SJCRH30 (cell line): ENCODE measurements at regions not wholly inside any gene's neighbourhood (a gene's known extent, or its start where the extent isn't known, plus 50 kb on each side); places are given as distances from the start of the nearest gene placed in this dataset.

Experiments
- DNase-seq, 2 experiments: peaks; one replicate each; pipeline ENCODE4 v3.0.0-alpha.2; 2015 to 2020
- H3K27ac ChIP-seq: fragments of 250-450 bp; sonication (Bioruptor Pico); 2 replicates; pipeline ENCODE4 v1.5.1; 2020; ENCODE audit warnings: mild to moderate bottlenecking, moderate library complexity
- H3K27me3 ChIP-seq: fragments of 250-450 bp; sonication (Bioruptor Pico); 2 replicates; pipeline ENCODE4 v1.5.1; 2020; ENCODE audit warnings: mild to moderate bottlenecking, moderate library complexity
- H3K36me3 ChIP-seq: fragments of 250-450 bp; sonication (Bioruptor Pico); 2 replicates; pipeline ENCODE4 v1.5.1; 2020; ENCODE audit warnings: mild to moderate bottlenecking, moderate library complexity
- H3K4me1 ChIP-seq: fragments of 250-450 bp; sonication (Bioruptor Pico); 2 replicates; pipeline ENCODE4 v1.5.1; 2020; ENCODE audit warnings: mild to moderate bottlenecking, moderate library complexity
- H3K4me3 ChIP-seq: fragments of 250-450 bp; sonication (Bioruptor Pico); 2 replicates; pipeline ENCODE4 v1.5.1; 2020; ENCODE audit warnings: mild to moderate bottlenecking, moderate library complexity
- H3K9me3 ChIP-seq: fragments of 250-450 bp; sonication (Bioruptor Pico); replicated peaks from 2 replicates; pipeline ENCODE4 v1.5.1; 2020; ENCODE audit warnings: mild to moderate bottlenecking, moderate library complexity

DNA sequence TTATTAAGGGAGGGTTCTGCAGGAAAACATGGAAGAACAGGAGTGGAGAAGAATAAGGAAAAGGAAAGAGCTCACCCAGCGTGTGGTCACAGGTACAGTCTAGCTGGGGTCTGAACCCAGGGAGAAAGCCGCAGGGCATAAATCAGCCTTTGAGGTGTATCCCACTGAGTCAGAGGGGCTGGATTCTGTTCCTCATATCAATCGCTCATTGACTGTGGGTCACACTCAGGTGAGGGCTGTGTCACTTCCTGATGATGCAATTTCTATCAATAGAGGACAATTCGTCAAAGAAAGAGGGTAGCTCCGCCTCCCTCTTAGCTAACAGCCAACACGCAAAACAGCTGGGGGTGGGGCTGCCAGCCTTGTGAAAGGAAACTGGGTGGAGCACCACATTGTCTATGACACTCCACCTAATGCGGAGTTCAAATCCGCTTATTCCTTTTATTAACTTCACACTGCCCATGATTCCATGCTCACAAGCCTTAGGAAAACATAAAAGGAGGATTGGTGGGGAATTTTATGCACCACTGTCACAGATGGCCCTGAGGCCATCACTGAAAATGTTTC is 176.2 kb downstream of the ICE1 start:
- H3K27ac ChIP-seq = no peak overlapping the region
- DNase-seq = no peak
- no peaks in the 10 kb centered on the region for H3K27me3 ChIP-seq
- H3K9me3 ChIP-seq = no peaks in the 10 kb centered on the region
- H3K4me1 ChIP-seq = no peaks in the 10 kb centered on the region
- no peaks in the 10 kb centered on the region for H3K36me3 ChIP-seq
- H3K4me3 ChIP-seq = no peak overlapping the region

GRCh38 chr5:5593391-5593790 is 170.9 kb downstream of the ICE1 start:
- Histone ChIP-seq H3K27ac (no peak overlapping the region), H3K4me3 (no peak overlapping the region), H3K9me3 (no peaks in the 10 kb centered on the region), H3K27me3 (no peaks in the 10 kb centered on the region), H3K4me1 (no peaks in the 10 kb centered on the region), H3K36me3 (no peaks in the 10 kb centered on the region)
- DNase-seq = no peak

- H3K9me3 ChIP-seq = no peaks in the 10 kb centered on the region
- no peaks in the 10 kb centered on the region for H3K36me3 ChIP-seq
- H3K27ac ChIP-seq = no peak overlapping the region
- H3K4me3 ChIP-seq = no peak overlapping the region
- no peaks in the 10 kb centered on the region for H3K27me3 ChIP-seq
- no peaks in the 10 kb centered on the region for H3K4me1 ChIP-seq
- no peak for DNase-seq
Measured at GRCh38 chr5:5592541-5592940, 170.1 kb downstream of the ICE1 start.

DNA sequence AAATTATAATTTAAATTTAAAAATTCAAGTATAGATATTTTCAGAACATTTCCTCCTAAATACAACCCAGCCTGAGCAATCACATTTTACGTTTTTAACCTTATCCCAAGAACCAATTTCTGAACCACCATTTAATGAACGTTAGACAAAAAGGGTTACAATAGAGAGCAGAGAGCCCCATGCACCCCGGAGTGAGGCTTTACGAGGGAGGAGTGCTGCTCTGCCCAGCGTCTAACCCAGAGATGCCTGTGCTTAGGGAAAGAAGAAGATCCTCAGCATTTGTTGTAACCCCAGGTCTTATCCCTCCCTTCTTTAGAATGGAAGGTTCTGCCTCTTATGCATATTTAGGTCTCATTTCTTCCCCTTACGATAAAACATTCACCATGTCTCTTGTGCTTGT is 169.1 kb downstream of the ICE1 start:
- H3K36me3 ChIP-seq = no peaks in the 10 kb centered on the region
- no peak overlapping the region for H3K27ac ChIP-seq
- H3K27me3 ChIP-seq = no peaks in the 10 kb centered on the region
- H3K9me3 ChIP-seq = no peaks in the 10 kb centered on the region
- no peak overlapping the region for H3K4me3 ChIP-seq
- no peaks in the 10 kb centered on the region for H3K4me1 ChIP-seq
- no peak for DNase-seq

DNA sequence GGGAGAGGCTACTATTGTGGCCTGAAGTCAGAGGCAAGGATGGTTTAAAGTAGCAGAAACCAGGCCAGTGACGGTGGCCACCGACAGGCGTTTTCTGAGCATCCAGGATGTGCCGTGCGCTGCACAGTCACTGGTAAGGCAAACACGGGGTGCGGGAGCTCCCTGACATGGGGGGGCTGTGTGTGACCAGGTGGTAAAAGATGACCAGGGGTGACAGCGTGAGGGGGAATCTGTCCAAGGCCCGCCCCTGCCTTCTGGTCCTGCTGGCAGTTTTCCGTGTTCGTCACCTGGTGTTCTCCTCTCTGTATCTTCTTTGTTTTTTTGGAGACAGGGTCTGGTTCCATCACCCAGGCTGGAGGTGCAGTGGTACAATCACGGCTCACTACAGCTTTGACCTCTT is 167.4 kb downstream of the ICE1 start:
- Histone ChIP-seq H3K27ac (no peak overlapping the region), H3K9me3 (no peaks in the 10 kb centered on the region), H3K27me3 (no peaks in the 10 kb centered on the region), H3K4me1 (no peaks in the 10 kb centered on the region), H3K4me3 (no peak overlapping the region), H3K36me3 (no peaks in the 10 kb centered on the region)
- no peak for DNase-seq

DNA sequence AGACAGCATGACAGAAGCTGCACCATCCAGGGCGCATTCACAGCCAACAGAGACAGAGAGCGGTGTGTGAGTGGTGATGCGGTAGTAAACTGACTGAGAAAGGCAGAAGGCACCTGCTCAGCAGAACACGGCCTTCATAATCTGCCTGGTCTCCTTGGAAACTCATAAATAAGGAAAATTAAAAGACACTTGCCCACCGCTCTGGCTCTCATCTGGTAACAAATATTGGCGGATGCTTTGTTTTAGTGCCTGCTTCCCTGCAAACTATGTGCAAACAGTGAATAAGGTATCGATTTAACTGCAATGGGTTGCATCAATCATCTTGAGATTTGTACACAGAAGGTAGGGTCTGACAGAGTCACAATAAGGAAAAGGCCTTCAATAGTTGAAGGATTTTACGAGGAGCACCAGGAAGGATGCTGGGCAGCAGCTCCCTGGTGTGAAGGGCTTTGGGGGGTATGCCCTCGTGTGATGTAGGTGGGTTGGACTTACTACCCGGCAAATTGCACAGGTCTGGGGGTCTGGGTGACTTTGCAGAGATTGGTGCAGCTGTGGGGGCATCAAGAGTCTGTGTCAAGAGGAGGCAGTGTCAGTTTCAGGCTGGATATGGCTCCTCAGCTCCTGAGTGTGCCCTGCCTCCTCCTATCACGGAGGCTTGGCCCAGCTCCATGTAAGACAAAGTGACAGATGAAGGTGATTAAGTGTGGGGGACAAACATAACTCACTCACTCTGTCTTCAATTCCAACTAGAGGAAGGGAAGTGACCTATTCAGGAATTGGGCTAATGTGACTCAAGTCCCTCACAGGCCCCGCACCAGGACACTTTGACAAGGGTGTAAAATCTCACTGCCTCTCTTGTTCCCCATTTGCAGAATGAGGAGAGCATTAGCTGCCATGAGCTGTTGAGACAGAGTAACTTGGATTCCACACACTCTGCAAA is 166.7 kb downstream of the ICE1 start:
- H3K27ac ChIP-seq = no peak overlapping the region
- H3K27me3 ChIP-seq = no peaks in the 10 kb centered on the region
- no peak for DNase-seq
- H3K9me3 ChIP-seq = no peaks in the 10 kb centered on the region
- no peak overlapping the region for H3K4me3 ChIP-seq
- no peaks in the 10 kb centered on the region for H3K36me3 ChIP-seq
- H3K4me1 ChIP-seq = no peaks in the 10 kb centered on the region

GRCh38 chr5:5588386-5588785 is 165.9 kb downstream of the ICE1 start:
- no peak for DNase-seq

DNA sequence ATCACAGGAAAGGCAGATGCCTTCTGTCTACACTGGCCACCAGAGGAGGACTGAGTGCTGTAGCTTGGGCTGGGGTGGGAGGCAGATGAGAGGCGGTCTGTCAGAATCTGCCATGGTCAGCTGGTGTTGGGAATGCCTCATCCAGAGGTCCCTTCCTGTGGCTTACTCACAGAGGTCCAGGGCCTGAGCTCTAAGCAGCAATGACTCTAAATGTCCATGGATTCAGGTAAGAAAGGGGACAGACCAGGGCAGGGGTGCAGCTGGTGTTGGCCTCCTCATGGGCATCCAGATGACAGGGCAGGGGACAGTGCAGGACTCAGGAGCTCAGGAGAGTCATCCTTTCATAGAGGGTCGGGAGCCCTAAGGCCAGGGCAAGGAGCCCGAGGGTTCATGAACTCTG is 165.0 kb downstream of the ICE1 start:
- Histone ChIP-seq H3K27ac (no peak overlapping the region), H3K4me1 (no peaks in the 10 kb centered on the region), H3K36me3 (no peaks in the 10 kb centered on the region), H3K4me3 (no peak overlapping the region), H3K9me3 (no peaks in the 10 kb centered on the region), H3K27me3 (no peaks in the 10 kb centered on the region)
- DNase-seq = no peak

More at GRCh38 chr5:5588386-5588785, 165.9 kb downstream of the ICE1 start:
- no peak overlapping the region for H3K27ac ChIP-seq
- H3K36me3 ChIP-seq = no peaks in the 10 kb centered on the region
- H3K27me3 ChIP-seq = no peaks in the 10 kb centered on the region
- no peak overlapping the region for H3K4me3 ChIP-seq
- H3K9me3 ChIP-seq = no peaks in the 10 kb centered on the region
- no peaks in the 10 kb centered on the region for H3K4me1 ChIP-seq

GRCh38 chr5:5586721-5587120 is 164.2 kb downstream of the ICE1 start:
- H3K27me3 ChIP-seq = no peaks in the 10 kb centered on the region
- H3K4me3 ChIP-seq = no peak overlapping the region
- H3K4me1 ChIP-seq = no peaks in the 10 kb centered on the region
- H3K9me3 ChIP-seq = no peaks in the 10 kb centered on the region
- no peak overlapping the region for H3K27ac ChIP-seq
- DNase-seq = no peak
- H3K36me3 ChIP-seq = no peaks in the 10 kb centered on the region

DNA sequence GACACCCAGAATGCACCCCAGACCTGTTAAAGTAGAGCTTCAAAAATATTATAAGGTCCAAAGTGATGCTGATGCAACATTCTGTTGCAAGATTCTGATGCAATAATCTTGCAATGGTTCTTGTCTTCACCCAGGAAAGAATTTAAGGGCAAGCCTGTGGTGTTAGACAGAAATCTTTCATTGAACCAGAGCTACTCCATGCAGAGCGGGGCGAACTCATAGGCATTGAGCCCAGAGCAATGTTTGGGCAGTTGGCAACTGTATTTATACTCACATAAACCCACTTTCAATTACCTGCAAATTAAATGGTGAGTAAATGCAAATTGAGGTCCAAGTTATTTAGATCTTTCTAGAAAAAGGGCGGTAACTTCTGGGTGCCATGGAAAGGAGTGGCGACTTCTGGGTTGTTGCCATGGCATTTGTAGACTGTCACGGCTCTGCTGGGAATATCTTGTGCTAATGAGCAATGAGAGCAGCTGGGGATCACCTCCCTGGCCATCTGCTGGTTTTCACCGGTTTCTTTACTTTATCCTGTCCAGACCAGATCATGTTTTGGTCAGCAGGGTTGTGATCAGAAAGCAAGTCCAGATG is 163.4 kb downstream of the ICE1 start:
- Histone ChIP-seq H3K36me3 (no peaks in the 10 kb centered on the region), H3K27me3 (no peaks in the 10 kb centered on the region), H3K4me1 (no peaks in the 10 kb centered on the region), H3K4me3 (no peak overlapping the region), H3K9me3 (no peaks in the 10 kb centered on the region), H3K27ac (no peak overlapping the region)
- no peak for DNase-seq

GRCh38 chr5:5584751-5585150 is 162.3 kb downstream of the ICE1 start:
- H3K27ac ChIP-seq = no peak overlapping the region
- no peaks in the 10 kb centered on the region for H3K9me3 ChIP-seq
- H3K4me3 ChIP-seq = no peak overlapping the region
- H3K27me3 ChIP-seq = no peaks in the 10 kb centered on the region
- H3K4me1 ChIP-seq = no peaks in the 10 kb centered on the region
- DNase-seq = no peak
- no peaks in the 10 kb centered on the region for H3K36me3 ChIP-seq

DNA sequence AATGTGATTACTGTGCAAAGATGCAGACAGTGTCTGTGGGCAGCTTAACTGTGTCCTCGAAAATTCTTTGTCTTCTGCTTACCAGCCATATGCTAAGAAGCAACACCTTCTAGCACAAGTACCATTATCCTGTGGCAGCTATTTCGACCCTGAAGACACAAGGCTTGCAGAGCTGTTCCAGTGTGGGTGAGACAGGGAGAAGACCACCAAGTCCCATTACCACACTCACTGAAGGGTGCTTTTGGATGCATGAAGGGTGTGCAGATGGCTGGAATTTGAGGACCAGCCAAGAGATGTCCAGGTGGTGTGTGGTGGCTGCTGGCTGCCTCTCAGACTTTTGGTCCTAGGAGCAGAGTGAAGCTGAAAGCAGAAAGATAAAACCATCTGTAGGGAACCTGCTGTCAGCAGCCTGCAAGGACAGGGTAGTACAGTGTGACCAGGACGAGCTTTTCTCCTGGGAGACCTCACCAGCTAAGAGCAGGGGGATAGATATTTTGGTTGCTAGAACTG is 161.8 kb downstream of the ICE1 start:
- no peak overlapping the region for H3K27ac ChIP-seq
- H3K36me3 ChIP-seq = no peaks in the 10 kb centered on the region
- no peaks in the 10 kb centered on the region for H3K27me3 ChIP-seq
- DNase-seq = no peak
- no peak overlapping the region for H3K4me3 ChIP-seq
- no peaks in the 10 kb centered on the region for H3K4me1 ChIP-seq
- no peaks in the 10 kb centered on the region for H3K9me3 ChIP-seq

DNA sequence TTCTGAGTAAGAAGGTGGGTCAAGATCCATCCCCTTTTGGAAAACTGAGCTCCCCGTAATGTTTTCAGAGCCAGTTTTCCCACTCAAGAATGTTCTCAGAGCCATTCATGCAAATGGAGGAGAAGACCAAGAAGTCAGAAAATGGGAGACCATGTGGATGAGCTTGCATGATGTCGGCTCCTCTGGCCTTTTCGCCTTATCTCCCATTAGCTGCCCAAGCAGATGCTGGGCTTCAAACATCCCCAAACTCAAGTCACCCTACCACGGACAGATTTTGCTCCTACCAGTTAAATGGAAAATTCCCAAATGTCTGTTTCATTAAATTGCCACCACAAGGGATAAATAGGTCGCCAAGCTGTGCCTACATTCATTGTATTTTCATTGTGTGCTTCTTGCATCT is 161.4 kb downstream of the ICE1 start:
- Histone ChIP-seq H3K27ac (no peak overlapping the region), H3K4me1 (no peaks in the 10 kb centered on the region), H3K4me3 (no peak overlapping the region), H3K9me3 (no peaks in the 10 kb centered on the region), H3K36me3 (no peaks in the 10 kb centered on the region), H3K27me3 (no peaks in the 10 kb centered on the region)
- DNase-seq = no peak

GRCh38 chr5:5583023-5583765 is 160.7 kb downstream of the ICE1 start:
- no peaks in the 10 kb centered on the region for H3K36me3 ChIP-seq
- H3K4me3 ChIP-seq = no peak overlapping the region
- DNase-seq = no peak
- no peak overlapping the region for H3K27ac ChIP-seq
- H3K9me3 ChIP-seq = no peaks in the 10 kb centered on the region
- H3K4me1 ChIP-seq = no peaks in the 10 kb centered on the region
- no peaks in the 10 kb centered on the region for H3K27me3 ChIP-seq

- H3K9me3 ChIP-seq = no peaks in the 10 kb centered on the region
- H3K27ac ChIP-seq = no peak overlapping the region
- DNase-seq = no peak
- no peaks in the 10 kb centered on the region for H3K27me3 ChIP-seq
- no peaks in the 10 kb centered on the region for H3K36me3 ChIP-seq
- H3K4me1 ChIP-seq = no peaks in the 10 kb centered on the region
- H3K4me3 ChIP-seq = no peak overlapping the region
Measured at GRCh38 chr5:5581080-5581479, 158.6 kb downstream of the ICE1 start.
